Esophagus muscularis mucosa (tissue), 4 donors: ENCODE measurements at regions not wholly inside any gene's neighbourhood (a gene's known extent, or its start where the extent isn't known, plus 50 kb on each side); places are given as distances from the start of the nearest gene placed in this dataset.

Source experiments
- DNase-seq: peaks from one replicate; pipeline ENCODE4 v3.0.0-alpha.2; 2017; ENCODE audit errors: extremely low spot score
- H3K27ac ChIP-seq, 4 donors: fragments of 200-600 bp; sonication (generic); replicated peaks in 1 of 4; 1 replicate in 3 of 4; 2 replicates in 1 of 4; pipeline ENCODE4 v1.5.1; 2016 to 2019; ENCODE audit warnings: mild to moderate bottlenecking in 1 of 4
- H3K27me3 ChIP-seq, 4 donors: fragments of 200-600 bp; sonication (generic); one replicate each; pipeline versions ENCODE4 v1.5.1 to v1.6.0; 2016 to 2019
- H3K36me3 ChIP-seq, 4 donors: fragments of 200-600 bp; sonication (generic); one replicate each; pipeline ENCODE4 v1.5.1; 2016 to 2019
- H3K4me1 ChIP-seq, 4 donors: fragments of 200-600 bp; sonication (generic); one replicate each; pipeline ENCODE4 v1.5.1; 2016 to 2019
- H3K4me3 ChIP-seq, 4 donors: fragments of 200-600 bp; sonication (generic); 1 replicate in 2 of 4; 2 replicates in 2 of 4; pipeline ENCODE4 v1.5.1; 2016 to 2019; ENCODE audit warnings: mild to moderate bottlenecking in 4 of 4, moderate library complexity in 1 of 4
- H3K9me3 ChIP-seq, 4 donors: fragments of 200-600 bp; sonication (generic); 1 replicate in 3 of 4; 2 replicates in 1 of 4; pipeline ENCODE4 v1.5.1; 2016 to 2019
- EP300 ChIP-seq: sonication (generic); formaldehyde crosslinking; IDR thresholded peaks from one replicate; pipeline ENCODE4 v1.6.1; 2017; ENCODE audit warnings: antibody characterized with exemption
- POLR2A ChIP-seq: fragments of 450-650 bp; IDR thresholded peaks from one replicate; pipeline ENCODE4 v1.6.1; 2017; ENCODE audit warnings: antibody characterized with exemption, moderate library complexity, mild to moderate bottlenecking, low read depth
- POLR2AphosphoS5 ChIP-seq, 2 donors: sonication (generic); formaldehyde crosslinking; IDR thresholded peaks; one replicate each; pipeline ENCODE4 v1.6.1; 2017; ENCODE audit warnings: antibody characterized with exemption in 2 of 2
- WGBS: methylation state at CpG from one replicate; pipeline ENCODE4 v1.1.5; 2018; 5-methylcytosine and 5-hydroxymethylcytosine counted together
- intact Hi-C: fragments of 100-400 bp; cut with DNase I; formaldehyde crosslinking; loops from one replicate; pipeline ENCODE4 v1.15.1; 2023
- TF ChIP-seq, protein P1 (sequence below), 3 experiments: fragments of 200-600 bp in 2 of 3; fragments of 450-650 bp in 1 of 3; sonication (generic) in 2 of 3; IDR thresholded peaks; one replicate each; pipeline ENCODE4 v1.5.1; 2017 to 2019; ENCODE audit warnings: antibody characterized with exemption in 3 of 3, mild to moderate bottlenecking in 2 of 3, moderate library complexity in 1 of 3

DNA sequence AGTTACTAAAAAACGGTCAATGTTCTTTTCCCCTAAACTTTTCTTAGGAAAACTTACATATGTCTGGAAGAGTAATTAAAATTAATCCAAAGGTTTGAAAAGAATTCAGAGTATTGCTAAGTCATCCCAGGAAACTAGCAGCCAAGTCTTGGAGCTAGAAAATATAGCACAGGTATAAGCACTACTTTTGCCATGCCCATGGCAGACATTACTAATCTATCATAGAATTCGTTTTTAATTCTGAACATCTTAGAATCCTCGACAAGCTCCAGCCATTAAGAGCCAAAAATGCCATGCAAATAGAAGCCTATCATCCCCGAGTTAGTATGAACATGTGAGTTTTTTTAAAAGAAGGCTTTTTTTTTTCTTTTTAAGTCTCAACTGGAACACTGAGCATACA is 395.0 kb downstream of the ZEB2 start:
- 88% methylated on average over 4 of the region's 4 CpGs for WGBS
- TF ChIP-seq POLR2AphosphoS5 (IDR thresholded peaks at IDR 0.05) = no peak
- TF ChIP-seq, protein P1, sequence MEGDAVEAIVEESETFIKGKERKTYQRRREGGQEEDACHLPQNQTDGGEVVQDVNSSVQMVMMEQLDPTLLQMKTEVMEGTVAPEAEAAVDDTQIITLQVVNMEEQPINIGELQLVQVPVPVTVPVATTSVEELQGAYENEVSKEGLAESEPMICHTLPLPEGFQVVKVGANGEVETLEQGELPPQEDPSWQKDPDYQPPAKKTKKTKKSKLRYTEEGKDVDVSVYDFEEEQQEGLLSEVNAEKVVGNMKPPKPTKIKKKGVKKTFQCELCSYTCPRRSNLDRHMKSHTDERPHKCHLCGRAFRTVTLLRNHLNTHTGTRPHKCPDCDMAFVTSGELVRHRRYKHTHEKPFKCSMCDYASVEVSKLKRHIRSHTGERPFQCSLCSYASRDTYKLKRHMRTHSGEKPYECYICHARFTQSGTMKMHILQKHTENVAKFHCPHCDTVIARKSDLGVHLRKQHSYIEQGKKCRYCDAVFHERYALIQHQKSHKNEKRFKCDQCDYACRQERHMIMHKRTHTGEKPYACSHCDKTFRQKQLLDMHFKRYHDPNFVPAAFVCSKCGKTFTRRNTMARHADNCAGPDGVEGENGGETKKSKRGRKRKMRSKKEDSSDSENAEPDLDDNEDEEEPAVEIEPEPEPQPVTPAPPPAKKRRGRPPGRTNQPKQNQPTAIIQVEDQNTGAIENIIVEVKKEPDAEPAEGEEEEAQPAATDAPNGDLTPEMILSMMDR (IDR thresholded peaks at IDR 0.05) = no peak
- TF ChIP-seq POLR2A = no peak
- TF ChIP-seq EP300 = no peak

DNA sequence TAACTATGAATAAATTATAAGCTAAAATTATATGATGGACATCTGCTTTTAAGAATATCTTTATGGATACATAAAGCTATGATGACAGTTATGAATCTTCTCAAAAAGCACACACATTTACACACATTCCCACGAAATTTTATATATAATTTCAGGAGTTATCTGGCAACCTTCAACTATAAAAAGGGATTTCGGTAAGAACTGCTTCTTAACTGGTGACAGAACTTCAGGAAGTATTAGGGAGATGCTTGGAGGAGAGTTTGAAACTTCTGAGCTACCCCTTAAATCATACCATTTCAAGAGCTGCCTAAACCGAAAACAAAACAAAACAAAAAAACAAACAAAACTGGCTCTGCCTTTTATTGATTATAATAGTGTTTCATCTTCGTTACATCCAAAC is 399.4 kb downstream of the ZEB2 start:
- no peaks in the 10 kb centered on the region for H3K27me3 ChIP-seq
- TF ChIP-seq EP300 = no peak
- TF ChIP-seq POLR2A = no peak
- TF ChIP-seq POLR2AphosphoS5 (IDR thresholded peaks at IDR 0.05) = no peak
- TF ChIP-seq, protein P1 (IDR thresholded peaks at IDR 0.05) = no peak

More for the DNA sequence above, 395.0 kb downstream of the ZEB2 start:
- Histone ChIP-seq H3K36me3 (no peaks in the 10 kb centered on the region), H3K9me3 (no peaks in the 10 kb centered on the region), H3K4me3 (no peak overlapping the region), H3K27me3 (no peaks in the 10 kb centered on the region), H3K27ac (no peak overlapping the region), H3K4me1 (no peaks in the 10 kb centered on the region)
- intact Hi-C loops = no loop called here
- DNase-seq = no peak

DNA sequence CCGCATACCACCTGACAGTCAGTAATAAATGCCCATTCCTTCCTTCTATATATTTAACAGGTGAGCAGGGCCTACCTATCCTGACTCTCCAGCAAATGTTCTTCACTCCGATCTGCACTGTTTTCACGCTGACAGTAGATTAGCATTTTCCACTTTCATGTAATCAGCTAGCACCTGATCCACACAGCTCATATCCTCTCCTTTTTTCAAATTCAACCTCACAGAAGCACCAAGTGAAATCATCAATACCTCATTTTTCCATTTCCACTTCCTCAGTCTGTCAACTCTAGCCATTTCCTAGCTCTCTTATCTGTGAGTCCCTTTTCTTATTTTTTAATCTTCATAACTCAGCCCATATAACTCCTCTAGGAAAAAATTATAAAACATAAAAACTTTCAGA is 402.8 kb downstream of the ZEB2 start:
- Histone ChIP-seq H3K4me3 (no peak overlapping the region), H3K27me3 (no peaks in the 10 kb centered on the region), H3K9me3 (no peaks in the 10 kb centered on the region), H3K4me1 (no peaks in the 10 kb centered on the region), H3K27ac (no peak overlapping the region), H3K36me3 (no peaks in the 10 kb centered on the region)
- no peak for DNase-seq
- WGBS = 95% methylated on average over 3 of the region's 3 CpGs
- intact Hi-C loops = no loop called here
- no peak for TF ChIP-seq POLR2AphosphoS5 (IDR thresholded peaks at IDR 0.05)
- no peak for TF ChIP-seq POLR2A
- no peak for TF ChIP-seq EP300

More for the DNA sequence above, 399.4 kb downstream of the ZEB2 start:
- WGBS = 95% methylated on average over 4 of the region's 4 CpGs
- Histone ChIP-seq H3K9me3 (no peaks in the 10 kb centered on the region), H3K4me1 (no peaks in the 10 kb centered on the region), H3K36me3 (no peaks in the 10 kb centered on the region), H3K4me3 (no peak overlapping the region), H3K27ac (no peak overlapping the region)
- no peak for DNase-seq
- intact Hi-C loops = no loop called here

- Histone ChIP-seq H3K4me3 (no peak overlapping the region), H3K27ac (no peak overlapping the region), H3K27me3 (no peaks in the 10 kb centered on the region), H3K36me3 (no peaks in the 10 kb centered on the region), H3K9me3 (no peaks in the 10 kb centered on the region), H3K4me1 (no peaks in the 10 kb centered on the region)
- WGBS = 80% methylated on average over 1 of the region's 1 CpG
- intact Hi-C loops = no loop called here
- no peak for DNase-seq
- no peak for TF ChIP-seq POLR2A
- TF ChIP-seq EP300 = no peak
- TF ChIP-seq, protein P1 (IDR thresholded peaks at IDR 0.05) = no peak
- no peak for TF ChIP-seq POLR2AphosphoS5 (IDR thresholded peaks at IDR 0.05)
Observed at GRCh38 chr2:144115739-144116291, 404.1 kb downstream of the ZEB2 start.

DNA sequence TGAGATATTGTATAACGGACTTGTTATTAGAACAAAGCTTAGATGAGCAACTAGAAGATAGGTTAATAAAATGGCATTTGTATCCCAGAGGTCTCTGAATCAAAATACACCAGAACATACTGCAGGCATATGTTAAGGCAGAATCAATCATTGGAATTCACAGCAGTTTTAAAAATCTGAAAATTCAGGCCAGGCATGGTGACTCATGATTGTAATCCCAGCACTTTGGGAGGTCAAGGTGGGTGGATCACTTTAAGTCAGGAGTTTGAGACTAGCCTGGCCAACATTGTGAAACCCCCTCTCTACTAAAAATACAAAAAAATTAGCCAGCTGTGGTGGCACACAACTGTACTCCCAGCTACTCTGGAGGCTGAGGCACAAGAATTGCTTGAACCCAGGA is 405.2 kb downstream of the ZEB2 start:
- Histone ChIP-seq H3K9me3 (no peaks in the 10 kb centered on the region), H3K36me3 (no peaks in the 10 kb centered on the region), H3K27me3 (no peaks in the 10 kb centered on the region), H3K4me3 (no peak overlapping the region), H3K27ac (no peak overlapping the region), H3K4me1 (no peaks in the 10 kb centered on the region)
- TF ChIP-seq EP300 (no peak), POLR2A (no peak), POLR2AphosphoS5 (IDR thresholded peaks at IDR 0.05) (no peak)
- TF ChIP-seq, protein P1 (IDR thresholded peaks at IDR 0.05) = no peak
- intact Hi-C loops = no loop called here
- 95% methylated on average over 1 of the region's 1 CpG for WGBS
- DNase-seq = no peak
